ENCODE measurements at regions not wholly inside any gene's neighbourhood (a gene's known extent, or its start where the extent isn't known, plus 50 kb on each side); places are given as distances from the start of the nearest gene placed in this dataset.

DNA sequence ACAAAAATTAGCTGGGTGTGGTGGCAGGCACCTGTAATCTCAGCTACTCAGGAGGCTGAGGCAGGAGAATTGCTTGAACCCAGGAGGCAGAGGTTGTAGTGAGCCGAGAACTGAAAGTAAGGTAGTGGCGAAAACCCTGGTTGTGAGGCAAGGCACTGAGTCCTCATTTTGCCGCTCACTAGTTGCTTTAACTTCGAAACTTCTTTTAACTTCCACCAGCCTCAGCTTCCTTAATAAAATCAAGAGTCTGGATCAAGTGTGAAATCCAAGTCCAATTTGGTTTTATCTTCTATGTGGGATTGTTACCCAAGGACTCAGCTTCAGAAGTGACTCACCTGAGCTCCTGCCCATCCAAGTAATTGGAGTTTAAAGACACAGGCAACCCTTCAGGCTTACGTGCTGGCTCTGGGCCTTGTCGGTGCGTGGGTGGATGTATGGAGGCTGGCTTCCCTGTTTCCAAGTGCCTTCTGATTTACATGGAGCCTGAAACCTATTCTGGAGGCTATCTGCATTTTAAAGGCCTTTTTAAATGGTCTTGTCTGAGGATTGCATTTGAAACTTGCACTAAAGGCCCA lies 374.2 kb upstream of the ID2 start:
- intact Hi-C loops (cut with micrococcal nuclease) = no loop called here
- H4K20me1 ChIP-seq (ENCODE audit: insufficient read depth) = no peaks in the 10 kb centered on the region
- H3K27ac ChIP-seq (ENCODE audit: low read depth, low read length) = no peak overlapping the region
- H3K79me2 ChIP-seq (ENCODE audit: insufficient read depth, low read length) = no peaks in the 10 kb centered on the region
- no peak for ATAC-seq
- H2AFZ ChIP-seq (ENCODE audit: low read depth, low read length, poor library complexity, severe bottlenecking) = no peak overlapping the region
- H3K4me2 ChIP-seq (ENCODE audit: low read length) = peak overlapping the region; percentile 28; the same call in 1 of the 2 replicates
- ChIA-PET CTCF (no interaction called here), RAD21 (ENCODE audit: low non-redundant PET in 1 of 2, low total read pairs in 2 of 2, uncharacterized antibody in 2 of 2, unreplicated experiment in 2 of 2) (no interaction called here), POLR2A (interaction anchor here (0.8 kb wide), 1 partner anchor 374 kb away, joined by 3 read pairs; the partner anchor contains the start of gene ID2)
- DNase-seq (ENCODE audit: low read depth, low spot score) = no peak
- no peaks in the 10 kb centered on the region for H3K9me3 ChIP-seq (ENCODE audit: control insufficient read depth in 1 of 2, insufficient read depth in 1 of 2, low read depth in 1 of 2, low read length in 2 of 2)
- no peak overlapping the region for H3K4me3 ChIP-seq (replicated peaks in 1 of 2; ENCODE audit: low read depth in 1 of 2, low read length in 2 of 2)
- H3K4me1 ChIP-seq (ENCODE audit: control insufficient read depth in 1 of 2, insufficient read depth in 2 of 2, low read length in 2 of 2) = peaks cover 7 to 31% of the 10 kb centered on the region in 2 experiments
- no TSS peak for BruUV-seq (replicated peaks)
- H3K27me3 ChIP-seq (ENCODE audit: insufficient read depth, low read length) = no peaks in the 10 kb centered on the region
- no peaks in the 10 kb centered on the region for H3K36me3 ChIP-seq (ENCODE audit: control insufficient read depth in 1 of 2, insufficient read depth in 2 of 2, low read length in 2 of 2)
- no peaks in the 10 kb centered on the region for H3K9me2 ChIP-seq (ENCODE audit: insufficient read depth)
- TF ChIP-seq EGR1 (IDR thresholded peaks at IDR 0.05; ENCODE audit: low read depth) (peak; percentile 63), POLR2A (IDR thresholded peaks at IDR 0.05; ENCODE audit: borderline replicate concordance, extremely low read depth, insufficient read depth, insufficient read length) (no peak)
- H3K9ac ChIP-seq (ENCODE audit: low read length) = no peak overlapping the region

DNA sequence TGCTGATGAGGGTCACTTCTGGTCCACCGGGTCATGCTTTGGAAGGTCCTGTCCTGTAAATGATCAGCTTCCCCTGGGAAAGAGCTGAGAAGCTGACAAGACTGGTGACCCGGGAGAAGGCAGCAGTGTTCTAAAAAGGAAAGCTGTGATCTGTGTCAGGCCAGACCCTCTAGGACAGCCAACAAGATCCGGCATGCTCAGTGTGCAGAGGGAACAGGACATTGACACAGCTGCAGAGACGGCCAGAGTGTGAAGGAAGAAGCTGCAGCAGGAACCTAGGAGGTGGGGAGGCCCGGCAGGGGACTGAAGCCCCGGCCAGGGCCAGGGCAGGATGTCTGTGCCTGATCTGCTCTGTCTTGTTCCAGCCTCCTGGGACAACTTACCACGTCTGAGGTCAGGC lies 372.7 kb upstream of the ID2 start:
- RAD21 ChIA-PET (ENCODE audit: low non-redundant PET in 1 of 2, low total read pairs in 2 of 2, uncharacterized antibody in 2 of 2, unreplicated experiment in 2 of 2) = no interaction called here
- H3K27ac ChIP-seq (ENCODE audit: low read depth, low read length) = no peak overlapping the region
- intact Hi-C loops (cut with micrococcal nuclease) = no loop called here

More for the DNA sequence above, 372.7 kb upstream of the ID2 start:
- H3K79me2 ChIP-seq (ENCODE audit: insufficient read depth, low read length) = no peaks in the 10 kb centered on the region
- DNase-seq (ENCODE audit: low read depth, low spot score) (no peak), ATAC-seq (no peak)
- no peak overlapping the region for H3K4me3 ChIP-seq (replicated peaks in 1 of 2; ENCODE audit: low read depth in 1 of 2, low read length in 2 of 2)
- POLR2A ChIA-PET = no interaction called here
- CTCF ChIA-PET = no interaction called here
- H3K36me3 ChIP-seq (ENCODE audit: control insufficient read depth in 1 of 2, insufficient read depth in 2 of 2, low read length in 2 of 2) = no peaks in the 10 kb centered on the region
- no TSS peak for BruUV-seq (replicated peaks)
- H3K4me1 ChIP-seq (ENCODE audit: control insufficient read depth in 1 of 2, insufficient read depth in 2 of 2, low read length in 2 of 2) = peaks cover 16 to 46% of the 10 kb centered on the region in 2 experiments
- H3K27me3 ChIP-seq (ENCODE audit: insufficient read depth, low read length) = no peaks in the 10 kb centered on the region
- TF ChIP-seq EZH2 (IDR thresholded peaks at IDR 0.05) (no peak), CBX3 (IDR thresholded peaks at IDR 0.05; ENCODE audit: low read depth) (no peak), SIN3A (IDR thresholded peaks at IDR 0.05; ENCODE audit: low read depth) (no peak), RAD21 (IDR thresholded peaks at IDR 0.05; ENCODE audit: low read depth) (no peak), YY1 (IDR thresholded peaks at IDR 0.05; ENCODE audit: extremely low read depth, insufficient replicate concordance, low read depth, low read length) (no peak), FOSL1 (IDR thresholded peaks at IDR 0.05; ENCODE audit: low read depth) (no peak), POLR2AphosphoS5 (IDR thresholded peaks at IDR 0.05; ENCODE audit: low read depth, low read length) (no peak), EGR1 (IDR thresholded peaks at IDR 0.05; ENCODE audit: low read depth) (no peak)
- no peaks in the 10 kb centered on the region for H3K9me3 ChIP-seq (ENCODE audit: control insufficient read depth in 1 of 2, insufficient read depth in 1 of 2, low read depth in 1 of 2, low read length in 2 of 2)
- no peak overlapping the region for H2AFZ ChIP-seq (ENCODE audit: low read depth, low read length, poor library complexity, severe bottlenecking)
- H3K9me2 ChIP-seq (ENCODE audit: insufficient read depth) = no peaks in the 10 kb centered on the region
- no peaks in the 10 kb centered on the region for H4K20me1 ChIP-seq (ENCODE audit: insufficient read depth)
- H3K4me2 ChIP-seq (ENCODE audit: low read length) = no peak overlapping the region
- H3K9ac ChIP-seq (ENCODE audit: low read length) = no peak overlapping the region
